ENCODE measurements at regions not wholly inside any gene's neighbourhood (a gene's known extent, or its start where the extent isn't known, plus 50 kb on each side); places are given as distances from the start of the nearest gene placed in this dataset.
A peak's percentile ranks its signal among the peaks of the same experiment; 100 is the strongest.
"Not testable (repeated sequence)": the region's sequence is repeated elsewhere in the genome, so short reads cannot be mapped to it uniquely, and the experiment has no call there.

GRCh38 chr6:147651-148050 is 144.6 kb upstream of the DUSP22 start:
- DNase-seq (ENCODE audit: low read depth in 2 of 2), result not testable (repeated sequence)

GRCh38 chr6:148051-148984 is 144.0 kb upstream of the DUSP22 start:
- DNase-seq (ENCODE audit: low read depth in 2 of 2), result peak; percentile 32 to 43

- not testable (repeated sequence) for DNase-seq (ENCODE audit: low read depth in 2 of 2)
Observed at GRCh38 chr6:150147-150546, 142.1 kb upstream of the DUSP22 start.

GRCh38 chr6:152436-152835 is 139.9 kb upstream of the DUSP22 start:
- DNase-seq (ENCODE audit: low read depth in 2 of 2), result not testable (repeated sequence)

GRCh38 chr6:153026-153425 is 139.3 kb upstream of the DUSP22 start:
- DNase-seq (ENCODE audit: low read depth in 2 of 2), result not testable (repeated sequence)

- not testable (repeated sequence) for DNase-seq (ENCODE audit: low read depth in 2 of 2)
Observed at GRCh38 chr6:153867-154266, 138.4 kb upstream of the DUSP22 start.

- not testable (repeated sequence) for DNase-seq (ENCODE audit: low read depth in 2 of 2)
Observed at GRCh38 chr6:154321-155092, 137.8 kb upstream of the DUSP22 start.

GRCh38 chr6:156010-156409 is 136.3 kb upstream of the DUSP22 start:
- DNase-seq (ENCODE audit: low read depth in 2 of 2), result no peak

GRCh38 chr6:156441-157140 is 135.7 kb upstream of the DUSP22 start:
- DNase-seq (ENCODE audit: low read depth in 2 of 2), result not testable (repeated sequence)

GRCh38 chr6:157176-157575 is 135.1 kb upstream of the DUSP22 start:
- DNase-seq (ENCODE audit: low read depth in 2 of 2), result not testable (repeated sequence)

- not testable (repeated sequence) for DNase-seq (ENCODE audit: low read depth in 2 of 2)
Observed at GRCh38 chr6:161657-162056, 130.6 kb upstream of the DUSP22 start.

- no peak for DNase-seq (ENCODE audit: low read depth in 2 of 2)
Observed at GRCh38 chr6:164720-165119, 127.6 kb upstream of the DUSP22 start.

GRCh38 chr6:165263-165662 is 127.0 kb upstream of the DUSP22 start:
- no peak for DNase-seq (ENCODE audit: low read depth in 2 of 2)

GRCh38 chr6:165906-166305 is 126.4 kb upstream of the DUSP22 start:
- no peak for DNase-seq (ENCODE audit: low read depth in 2 of 2)

GRCh38 chr6:168865-169455 is 123.3 kb upstream of the DUSP22 start:
- DNase-seq (ENCODE audit: low read depth in 2 of 2), result no peak

- DNase-seq (ENCODE audit: low read depth in 2 of 2), result no peak
Observed at GRCh38 chr6:174036-174435, 118.3 kb upstream of the DUSP22 start.

- no peak for DNase-seq (ENCODE audit: low read depth in 2 of 2)
Observed at GRCh38 chr6:175680-176079, 116.6 kb upstream of the DUSP22 start.

- no peak for DNase-seq (ENCODE audit: low read depth in 2 of 2)
Observed at GRCh38 chr6:176766-177165, 115.5 kb upstream of the DUSP22 start.

GRCh38 chr6:178119-178518 is 114.2 kb upstream of the DUSP22 start:
- DNase-seq (ENCODE audit: low read depth in 2 of 2), result no peak

GRCh38 chr6:178929-179328 is 113.4 kb upstream of the DUSP22 start:
- not testable (repeated sequence) for DNase-seq (ENCODE audit: low read depth in 2 of 2)

GRCh38 chr6:179340-179950 is 112.8 kb upstream of the DUSP22 start:
- DNase-seq (ENCODE audit: low read depth in 2 of 2), result no peak
